HUES6 (cell line): ENCODE measurements at regions not wholly inside any gene's neighbourhood (a gene's known extent, or its start where the extent isn't known, plus 50 kb on each side); places are given as distances from the start of the nearest gene placed in this dataset.

Experiments used
- H3K27ac ChIP-seq: 2 replicates; pipeline ENCODE4 v1.7.0; 2013; ENCODE audit warnings: low read depth, mild to moderate bottlenecking, low read length, inconsistent platforms
- H3K27me3 ChIP-seq: 2 replicates; pipeline ENCODE4 v1.6.1; 2013; ENCODE audit warnings: low read length; ENCODE audit not compliant: control insufficient read depth, insufficient read depth
- H3K36me3 ChIP-seq: 2 replicates; pipeline ENCODE4 v1.6.1; 2013; ENCODE audit warnings: low read length; ENCODE audit not compliant: control insufficient read depth, insufficient read depth
- H3K4me1 ChIP-seq: 2 replicates; pipeline ENCODE4 v1.6.1; 2013; ENCODE audit warnings: low read length; ENCODE audit not compliant: control insufficient read depth, insufficient read depth
- H3K4me3 ChIP-seq: 2 replicates; pipeline ENCODE4 v1.5.1; 2013; ENCODE audit warnings: low read depth, low read length
- H3K9ac ChIP-seq: one replicate; pipeline ENCODE4 v1.6.1; 2013; ENCODE audit warnings: mild to moderate bottlenecking, low read length
- H3K9me3 ChIP-seq: 2 replicates; pipeline ENCODE4 v1.6.1; 2013; ENCODE audit warnings: low read depth, low read length; ENCODE audit not compliant: control insufficient read depth, insufficient read depth

GRCh38 chr5:38772471-38772870 lies 73.3 kb upstream of the OSMR start:
- no peak overlapping the region for H3K9ac ChIP-seq
- no peaks in the 10 kb centered on the region for H3K9me3 ChIP-seq
- no peaks in the 10 kb centered on the region for H3K27me3 ChIP-seq
- H3K27ac ChIP-seq, result no peak overlapping the region
- H3K36me3 ChIP-seq, result no peaks in the 10 kb centered on the region
- H3K4me3 ChIP-seq, result no peak overlapping the region
- H3K4me1 ChIP-seq, result no peaks in the 10 kb centered on the region

- no peaks in the 10 kb centered on the region for H3K4me1 ChIP-seq
- no peak overlapping the region for H3K9ac ChIP-seq
- H3K27me3 ChIP-seq, result no peaks in the 10 kb centered on the region
- H3K4me3 ChIP-seq, result no peak overlapping the region
- no peak overlapping the region for H3K27ac ChIP-seq
- no peaks in the 10 kb centered on the region for H3K9me3 ChIP-seq
- H3K36me3 ChIP-seq, result no peaks in the 10 kb centered on the region
These were observed 70.5 kb upstream of the OSMR start for GRCh38 chr5:38775218-38775840.

DNA sequence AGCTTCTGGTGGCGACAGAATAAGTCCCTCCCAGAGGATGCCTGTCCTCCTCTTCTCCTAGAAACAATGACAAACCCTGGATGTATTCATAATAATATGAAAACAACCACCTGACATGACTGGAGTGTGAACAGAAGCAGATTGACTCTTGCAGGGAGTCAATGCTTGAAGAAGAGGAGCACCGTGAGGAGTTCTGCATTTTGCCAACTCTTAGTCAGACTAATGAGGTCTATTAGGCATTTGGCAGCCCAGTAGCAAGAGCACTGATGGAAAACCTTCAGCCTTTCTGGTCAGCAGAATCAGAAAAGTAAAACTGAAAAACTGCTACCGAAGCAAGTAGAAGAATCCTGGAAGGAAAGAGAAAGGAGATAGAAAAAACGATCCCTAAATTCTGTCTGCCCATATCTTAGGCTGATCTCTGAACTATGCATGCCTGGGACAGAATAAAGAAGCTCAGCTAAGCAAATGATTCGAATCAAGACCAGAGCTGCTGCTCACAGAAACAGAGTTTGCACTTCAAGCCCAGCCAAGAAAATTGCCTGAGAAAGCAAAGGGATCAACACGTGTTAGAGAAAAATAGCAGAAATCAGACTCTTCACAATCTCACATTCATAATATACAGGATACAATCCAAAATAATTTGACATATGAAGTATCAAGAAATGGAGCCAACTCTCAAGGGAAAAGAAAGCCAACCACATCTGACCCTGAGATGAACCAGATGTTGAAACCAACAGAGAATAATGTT lies 69.5 kb upstream of the OSMR start:
- H3K27ac ChIP-seq, result no peak overlapping the region
- no peak overlapping the region for H3K9ac ChIP-seq
- 0 out of 2 replicates have a peak, but pooled peaks cover 5% of the 10 kb centered on the region for H3K9me3 ChIP-seq
- no peaks in the 10 kb centered on the region for H3K36me3 ChIP-seq
- H3K4me1 ChIP-seq, result no peaks in the 10 kb centered on the region
- no peaks in the 10 kb centered on the region for H3K27me3 ChIP-seq
- H3K4me3 ChIP-seq, result no peak overlapping the region

DNA sequence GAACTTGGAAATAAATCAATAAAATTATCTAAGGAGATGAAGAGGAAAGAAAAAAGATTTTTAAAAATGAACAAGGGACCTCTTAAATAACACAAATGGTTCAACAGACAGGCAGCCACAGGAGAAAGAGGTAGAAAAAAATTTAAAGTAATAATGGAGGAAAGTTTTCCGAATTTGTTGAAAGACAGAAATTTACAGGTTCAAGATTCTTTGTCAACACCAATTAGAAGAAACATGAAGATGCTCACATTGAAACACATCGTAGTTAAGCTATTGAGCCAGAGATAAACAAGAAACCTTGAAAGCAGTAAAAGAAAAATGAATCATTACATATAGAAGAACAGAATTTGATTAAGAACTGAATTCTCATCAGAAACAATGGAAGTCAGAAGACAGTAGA lies 68.7 kb upstream of the OSMR start:
- Histone ChIP-seq H3K9ac (no peak overlapping the region), H3K27me3 (no peaks in the 10 kb centered on the region), H3K27ac (no peak overlapping the region), H3K9me3 (0 out of 2 replicates have a peak, but pooled peaks cover 8% of the 10 kb centered on the region), H3K4me3 (no peak overlapping the region), H3K36me3 (no peaks in the 10 kb centered on the region), H3K4me1 (no peaks in the 10 kb centered on the region)

GRCh38 chr5:38780316-38780715 lies 65.5 kb upstream of the OSMR start:
- no peak overlapping the region for H3K4me3 ChIP-seq
- H3K9me3 ChIP-seq, result 0 out of 2 replicates have a peak, but pooled peaks cover 8% of the 10 kb centered on the region
- no peak overlapping the region for H3K27ac ChIP-seq
- H3K27me3 ChIP-seq, result no peaks in the 10 kb centered on the region
- no peak overlapping the region for H3K9ac ChIP-seq
- no peaks in the 10 kb centered on the region for H3K36me3 ChIP-seq
- H3K4me1 ChIP-seq, result no peaks in the 10 kb centered on the region

- no peak overlapping the region for H3K4me3 ChIP-seq
- H3K27ac ChIP-seq, result no peak overlapping the region
- no peaks in the 10 kb centered on the region for H3K27me3 ChIP-seq
- no peaks in the 10 kb centered on the region for H3K36me3 ChIP-seq
- no peak overlapping the region for H3K9ac ChIP-seq
- H3K9me3 ChIP-seq, result 0 out of 2 replicates have a peak, but pooled peaks cover 8% of the 10 kb centered on the region
- H3K4me1 ChIP-seq, result no peaks in the 10 kb centered on the region
These were observed 64.9 kb upstream of the OSMR start for GRCh38 chr5:38780945-38781344.

DNA sequence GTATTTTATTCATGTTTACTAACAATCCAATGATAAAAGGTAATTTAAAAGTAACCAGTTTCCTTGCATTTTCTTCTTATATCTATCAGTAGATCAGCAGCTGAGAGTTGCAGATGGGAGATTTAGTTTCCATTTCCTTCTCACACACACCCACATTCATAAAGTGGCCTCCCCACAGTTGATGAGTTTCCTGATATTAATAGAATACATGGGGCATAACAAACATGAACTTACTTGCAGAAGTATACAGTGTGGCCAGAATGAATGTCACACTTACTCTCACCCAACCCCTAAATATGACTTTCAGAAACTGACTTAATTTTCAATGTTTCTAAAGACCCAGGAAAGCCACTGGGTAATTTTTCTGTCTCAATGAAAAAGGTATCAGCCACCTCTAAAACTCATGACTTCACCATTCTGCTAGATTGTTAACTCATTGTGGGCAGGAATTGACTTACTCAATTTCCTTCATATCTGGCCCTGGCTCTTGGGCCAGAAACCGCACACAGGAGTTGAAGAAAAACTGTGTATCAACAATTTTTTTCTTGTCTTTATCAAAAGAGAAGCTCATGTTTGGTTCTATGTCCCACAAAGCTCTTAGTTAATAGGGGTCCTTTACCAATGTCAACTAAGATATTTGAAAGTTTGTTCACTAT lies 63.5 kb upstream of the OSMR start:
- H3K27ac ChIP-seq, result no peak overlapping the region
- H3K4me1 ChIP-seq, result no peaks in the 10 kb centered on the region
- no peaks in the 10 kb centered on the region for H3K36me3 ChIP-seq
- peaks cover 19% of the 10 kb centered on the region for H3K9me3 ChIP-seq
- H3K9ac ChIP-seq, result no peak overlapping the region
- no peaks in the 10 kb centered on the region for H3K27me3 ChIP-seq
- H3K4me3 ChIP-seq, result no peak overlapping the region

- Histone ChIP-seq H3K4me3 (no peak overlapping the region), H3K9ac (no peak overlapping the region), H3K27ac (no peak overlapping the region), H3K4me1 (no peaks in the 10 kb centered on the region), H3K27me3 (no peaks in the 10 kb centered on the region), H3K9me3 (peaks cover 19% of the 10 kb centered on the region), H3K36me3 (no peaks in the 10 kb centered on the region)
These were observed 62.7 kb upstream of the OSMR start for GRCh38 chr5:38783011-38783561.

- Histone ChIP-seq H3K27ac (no peak overlapping the region), H3K36me3 (no peaks in the 10 kb centered on the region), H3K4me1 (no peaks in the 10 kb centered on the region), H3K9ac (no peak overlapping the region), H3K9me3 (peaks cover 12% of the 10 kb centered on the region), H3K27me3 (no peaks in the 10 kb centered on the region), H3K4me3 (no peak overlapping the region)
These were observed 56.7 kb upstream of the OSMR start for GRCh38 chr5:38789134-38789533.

- Histone ChIP-seq H3K9me3 (peaks cover 12% of the 10 kb centered on the region), H3K27ac (no peak overlapping the region), H3K4me1 (no peaks in the 10 kb centered on the region), H3K9ac (no peak overlapping the region), H3K27me3 (no peaks in the 10 kb centered on the region), H3K4me3 (no peak overlapping the region), H3K36me3 (no peaks in the 10 kb centered on the region)
These were observed 56.0 kb upstream of the OSMR start for GRCh38 chr5:38789777-38790176.

GRCh38 chr5:38790268-38790667 lies 55.5 kb upstream of the OSMR start:
- peaks cover 12% of the 10 kb centered on the region for H3K9me3 ChIP-seq
- no peaks in the 10 kb centered on the region for H3K4me1 ChIP-seq
- H3K27ac ChIP-seq, result no peak overlapping the region
- H3K27me3 ChIP-seq, result no peaks in the 10 kb centered on the region
- no peak overlapping the region for H3K9ac ChIP-seq
- no peaks in the 10 kb centered on the region for H3K36me3 ChIP-seq
- no peak overlapping the region for H3K4me3 ChIP-seq
